Stimulated activated naive CD4-positive, alpha-beta T cell treated with Interleukin-2 at 50 U/mL for 16 hours (primary cell): ENCODE measurements at regions not wholly inside any gene's neighbourhood (a gene's known extent, or its start where the extent isn't known, plus 50 kb on each side); places are given as distances from the start of the nearest gene placed in this dataset.

Experiments
- DNase-seq: peaks from one replicate; lab custom pipeline; 2025; lab: John Stamatoyannopoulos, UW

GRCh38 chr4:81549984-81550383, 78.3 kb upstream of the RASGEF1B start:
- no peak for DNase-seq

- DNase-seq = no peak
Observed at GRCh38 chr4:81546777-81547176, 75.1 kb upstream of the RASGEF1B start.

DNA sequence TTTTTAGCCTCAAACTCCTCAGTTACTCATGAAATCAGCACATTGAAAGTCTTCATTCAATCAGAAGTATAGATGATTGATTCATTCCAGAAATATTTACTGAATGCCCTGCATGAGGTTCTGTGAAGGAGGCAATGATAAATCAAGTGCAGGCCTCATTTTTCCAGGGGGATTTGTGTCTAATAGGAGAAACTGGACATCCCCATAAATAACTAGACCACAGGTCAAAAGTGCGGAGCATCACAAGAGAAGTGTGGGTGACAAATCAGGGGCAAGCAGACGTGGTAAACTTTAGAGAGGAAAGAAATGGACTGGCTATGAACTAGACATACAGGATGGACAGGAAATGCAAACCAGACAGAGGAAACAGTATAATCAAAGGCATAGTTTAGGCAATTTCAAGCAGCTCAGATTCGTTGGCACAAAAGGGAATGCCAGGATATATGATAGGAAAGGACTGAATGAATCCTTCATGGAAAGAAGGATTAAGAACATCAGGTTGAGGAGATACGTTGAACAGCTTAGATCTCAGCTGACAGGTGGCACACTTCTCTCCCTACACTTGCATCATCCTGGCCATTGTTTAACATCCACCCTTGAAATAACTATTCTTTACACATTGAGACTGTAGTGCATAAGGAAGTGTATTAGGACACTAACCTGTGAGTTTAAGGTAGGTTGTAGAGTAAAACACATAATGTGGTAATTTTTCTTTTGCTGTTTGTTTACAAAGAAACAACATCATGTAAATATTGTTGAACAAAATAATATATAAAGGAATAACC, 69.6 kb upstream of the RASGEF1B start:
- no peak for DNase-seq

DNA sequence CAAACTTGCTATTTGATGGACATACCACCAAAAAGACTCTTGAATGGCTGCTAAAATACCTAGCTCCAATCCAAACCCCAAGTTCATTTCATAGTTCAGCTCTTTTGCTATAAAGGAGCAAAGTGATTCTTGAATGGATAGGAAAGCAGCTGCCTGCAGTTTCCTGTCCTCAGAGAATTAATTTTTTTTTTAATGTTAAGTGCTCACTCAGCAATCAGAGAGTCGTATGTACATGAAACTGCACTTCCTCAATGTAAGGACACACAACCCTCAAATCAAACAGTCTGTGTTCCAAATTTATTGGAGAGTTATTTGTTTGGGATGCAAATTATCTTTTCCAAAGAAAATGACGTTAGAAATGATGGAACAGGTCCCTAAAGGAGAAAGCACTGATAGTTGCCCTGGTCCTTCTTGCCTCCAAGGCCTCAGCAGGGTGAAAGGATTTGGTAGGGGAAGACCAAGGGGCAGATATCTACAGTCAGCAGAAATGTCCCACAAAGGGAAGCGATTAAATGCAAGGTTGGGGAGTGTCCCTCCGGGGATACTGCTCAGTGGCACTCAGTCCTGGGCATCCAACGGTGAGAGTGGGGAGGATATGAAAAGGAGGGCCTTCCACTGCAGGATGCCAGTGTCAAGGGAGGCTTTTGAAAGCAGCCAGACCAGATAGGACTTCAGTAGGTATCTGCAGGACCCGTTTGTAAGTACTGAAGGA, 67.2 kb upstream of the RASGEF1B start:
- no peak for DNase-seq

- DNase-seq = no peak
Observed at GRCh38 chr4:81531410-81531809, 59.7 kb upstream of the RASGEF1B start.

GRCh38 chr4:81528979-81529378, 57.3 kb upstream of the RASGEF1B start:
- no peak for DNase-seq

GRCh38 chr4:81528200-81528599, 56.5 kb upstream of the RASGEF1B start:
- no peak for DNase-seq

GRCh38 chr4:81527709-81528108, 56.0 kb upstream of the RASGEF1B start:
- no peak for DNase-seq

DNA sequence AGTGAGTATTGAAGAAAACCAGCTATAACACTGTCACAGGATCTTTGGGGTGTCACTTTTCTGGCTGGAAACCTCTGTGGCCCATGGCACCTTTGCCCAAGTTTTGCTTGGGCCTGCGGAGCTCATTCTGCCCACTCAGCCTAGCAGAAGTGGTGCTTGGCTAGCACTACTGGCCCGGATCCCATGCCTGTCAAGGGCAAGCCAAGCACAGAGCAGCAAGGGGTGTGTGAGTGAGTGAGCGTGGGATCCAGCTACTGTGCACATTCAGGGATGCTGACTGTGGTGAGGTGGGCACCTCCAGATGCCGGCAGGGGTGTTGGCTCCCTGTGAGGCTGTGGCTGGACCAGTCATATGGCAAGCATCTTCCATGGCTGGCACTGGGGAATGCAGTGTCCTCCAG, 55.4 kb upstream of the RASGEF1B start:
- DNase-seq = no peak

- no peak for DNase-seq
Observed at GRCh38 chr4:81526706-81527105, 55.0 kb upstream of the RASGEF1B start.

DNA sequence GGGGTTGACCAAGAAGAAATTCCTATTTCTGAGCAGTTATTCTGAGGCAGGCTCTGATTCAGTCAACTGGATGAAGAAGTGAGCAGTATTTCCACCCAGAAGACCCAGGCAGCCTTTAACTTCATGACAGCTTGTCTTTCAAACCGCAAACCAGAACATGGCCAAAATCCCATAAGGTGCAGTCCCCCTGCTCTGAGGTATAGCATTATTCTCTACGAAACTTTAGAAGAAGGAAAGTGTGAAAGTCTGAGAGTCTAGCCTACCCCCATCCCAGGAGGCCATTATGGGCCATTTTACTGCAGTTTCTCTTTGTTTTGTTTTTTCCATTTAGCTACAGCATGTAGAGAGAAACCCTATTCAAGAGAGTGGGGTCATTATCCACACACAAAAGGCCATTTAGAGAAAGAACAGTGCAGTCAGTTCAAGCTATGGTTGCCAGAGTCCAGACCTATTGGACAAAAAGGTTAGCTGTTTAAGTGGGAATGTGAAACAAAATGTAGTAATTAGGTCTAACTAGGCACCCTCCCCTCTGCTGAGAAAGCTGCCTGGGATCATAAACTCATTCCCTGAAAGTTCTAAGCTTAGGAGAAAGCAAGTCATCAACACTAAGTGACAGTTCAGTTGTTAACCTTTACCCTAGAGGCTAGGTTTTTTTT, 52.1 kb upstream of the RASGEF1B start:
- no peak for DNase-seq

DNA sequence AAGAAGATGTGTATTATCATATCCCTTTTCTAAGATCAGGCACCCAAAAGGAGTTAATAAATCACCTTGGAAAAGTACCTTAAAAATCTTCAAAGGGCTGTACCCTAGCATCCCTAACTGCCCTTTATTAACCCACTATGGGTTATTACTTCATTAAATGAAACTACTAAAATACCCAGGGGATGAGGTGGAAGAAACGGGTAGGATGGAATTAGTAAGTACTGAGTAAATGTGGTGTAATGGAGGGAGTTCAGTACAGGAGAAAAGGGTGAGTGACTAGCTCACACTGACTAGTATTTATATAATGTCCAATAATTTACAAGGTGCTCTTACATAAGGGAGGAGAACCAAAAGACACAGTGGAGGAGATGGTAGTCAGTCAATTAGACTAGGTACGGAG, 51.0 kb upstream of the RASGEF1B start:
- DNase-seq = no peak

DNA sequence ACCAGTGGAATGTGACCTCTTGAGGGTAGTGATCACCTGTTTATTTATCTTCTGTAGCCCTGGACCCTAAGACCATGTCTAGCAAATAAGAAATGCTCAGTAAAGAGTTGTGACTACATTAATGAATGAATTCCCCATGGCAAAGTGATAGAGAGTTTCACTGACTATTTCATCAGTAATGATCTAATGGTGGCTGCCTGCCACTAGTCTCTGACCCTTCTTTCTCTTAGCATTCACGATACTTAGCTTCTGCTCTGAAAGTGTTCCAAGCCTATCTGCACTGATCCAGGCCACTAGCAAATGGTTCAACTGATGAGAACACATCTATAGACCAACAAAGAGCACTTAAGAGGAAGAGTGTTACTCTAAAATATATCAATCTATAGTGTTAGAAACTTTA, 50.0 kb upstream of the RASGEF1B start:
- no peak for DNase-seq
